ENCODE measurements at regions not wholly inside any gene's neighbourhood (a gene's known extent, or its start where the extent isn't known, plus 50 kb on each side); places are given as distances from the start of the nearest gene placed in this dataset.

DNA sequence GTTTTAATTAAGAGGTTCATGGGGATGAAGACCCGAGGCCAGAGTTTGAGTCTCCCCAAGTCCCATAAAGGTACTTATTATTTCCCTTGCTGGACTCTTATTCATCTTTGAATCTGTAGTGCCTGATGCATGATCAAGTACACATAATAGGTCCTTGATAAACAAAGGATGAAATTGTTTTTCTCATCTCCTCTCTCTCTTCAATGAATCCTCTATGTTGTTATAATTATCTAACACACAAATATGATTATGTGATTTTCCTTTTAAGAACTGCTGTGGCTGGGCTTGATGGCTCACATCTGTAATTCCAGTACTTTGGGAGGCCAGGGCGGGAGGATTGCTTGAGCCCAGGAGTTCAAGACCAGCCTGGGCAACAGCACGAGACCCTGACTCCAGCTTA is 117.7 kb downstream of the BAMBI start:
- Histone ChIP-seq H3K9ac (ENCODE audit: control insufficient read depth, extremely low read depth, insufficient read depth, low read length) (no peak overlapping the region), H3K27me3 (ENCODE audit: control insufficient read depth, extremely low read depth, insufficient read depth, low read length) (peaks cover 3% of the 10 kb centered on the region), H3K4me2 (ENCODE audit: control insufficient read depth, extremely low read depth, insufficient read depth, low read depth, low read length) (no peak overlapping the region), H3K4me3 (ENCODE audit: control insufficient read depth in 2 of 3, extremely low read depth in 1 of 3, insufficient read depth in 2 of 3, low read depth in 1 of 3, low read length in 3 of 3) (no peak overlapping the region), H3K79me2 (ENCODE audit: control insufficient read depth, insufficient read depth, low read length) (no peaks in the 10 kb centered on the region), H3K9me3 (ENCODE audit: control insufficient read depth, low read depth, low read length) (no peaks in the 10 kb centered on the region), H3K4me1 (ENCODE audit: control insufficient read depth, extremely low read depth, insufficient read depth, low read length) (no peaks in the 10 kb centered on the region), H3K9me1 (ENCODE audit: control insufficient read depth, extremely low read depth, insufficient read depth, low read length) (no peaks in the 10 kb centered on the region), H3K36me3 (ENCODE audit: control insufficient read depth in 2 of 2, extremely low read depth in 1 of 2, insufficient read depth in 2 of 2, low read length in 2 of 2) (no peaks in the 10 kb centered on the region), H2AFZ (ENCODE audit: control insufficient read depth, low read length) (no peak overlapping the region), H4K20me1 (ENCODE audit: control insufficient read depth, extremely low read depth, insufficient read depth, low read length) (no peaks in the 10 kb centered on the region), H3K27ac (ENCODE audit: control insufficient read depth, insufficient read depth, low read length) (no peak overlapping the region)
- TF ChIP-seq EZH2 (IDR thresholded peaks at IDR 0.05; ENCODE audit: low read length), result no peak
- TF ChIP-seq, protein P1, sequence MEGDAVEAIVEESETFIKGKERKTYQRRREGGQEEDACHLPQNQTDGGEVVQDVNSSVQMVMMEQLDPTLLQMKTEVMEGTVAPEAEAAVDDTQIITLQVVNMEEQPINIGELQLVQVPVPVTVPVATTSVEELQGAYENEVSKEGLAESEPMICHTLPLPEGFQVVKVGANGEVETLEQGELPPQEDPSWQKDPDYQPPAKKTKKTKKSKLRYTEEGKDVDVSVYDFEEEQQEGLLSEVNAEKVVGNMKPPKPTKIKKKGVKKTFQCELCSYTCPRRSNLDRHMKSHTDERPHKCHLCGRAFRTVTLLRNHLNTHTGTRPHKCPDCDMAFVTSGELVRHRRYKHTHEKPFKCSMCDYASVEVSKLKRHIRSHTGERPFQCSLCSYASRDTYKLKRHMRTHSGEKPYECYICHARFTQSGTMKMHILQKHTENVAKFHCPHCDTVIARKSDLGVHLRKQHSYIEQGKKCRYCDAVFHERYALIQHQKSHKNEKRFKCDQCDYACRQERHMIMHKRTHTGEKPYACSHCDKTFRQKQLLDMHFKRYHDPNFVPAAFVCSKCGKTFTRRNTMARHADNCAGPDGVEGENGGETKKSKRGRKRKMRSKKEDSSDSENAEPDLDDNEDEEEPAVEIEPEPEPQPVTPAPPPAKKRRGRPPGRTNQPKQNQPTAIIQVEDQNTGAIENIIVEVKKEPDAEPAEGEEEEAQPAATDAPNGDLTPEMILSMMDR (optimal IDR thresholded peaks at IDR 0.05 in 1 of 3, IDR thresholded peaks at IDR 0.05 in 1 of 3, conservative IDR thresholded peaks at IDR 0.05 in 1 of 3; ENCODE audit: extremely low read depth in 1 of 3, insufficient read depth in 2 of 3, low read length in 3 of 3), result no peak
- dilution Hi-C loops (cut with MboI; ENCODE audit: extremely low pct_ligation_motif_present, low sequenced_read_pairs), result no loop called here
- FAIRE-seq (no peak), DNase-seq (ENCODE audit: low read depth, low spot score) (no peak)

DNA sequence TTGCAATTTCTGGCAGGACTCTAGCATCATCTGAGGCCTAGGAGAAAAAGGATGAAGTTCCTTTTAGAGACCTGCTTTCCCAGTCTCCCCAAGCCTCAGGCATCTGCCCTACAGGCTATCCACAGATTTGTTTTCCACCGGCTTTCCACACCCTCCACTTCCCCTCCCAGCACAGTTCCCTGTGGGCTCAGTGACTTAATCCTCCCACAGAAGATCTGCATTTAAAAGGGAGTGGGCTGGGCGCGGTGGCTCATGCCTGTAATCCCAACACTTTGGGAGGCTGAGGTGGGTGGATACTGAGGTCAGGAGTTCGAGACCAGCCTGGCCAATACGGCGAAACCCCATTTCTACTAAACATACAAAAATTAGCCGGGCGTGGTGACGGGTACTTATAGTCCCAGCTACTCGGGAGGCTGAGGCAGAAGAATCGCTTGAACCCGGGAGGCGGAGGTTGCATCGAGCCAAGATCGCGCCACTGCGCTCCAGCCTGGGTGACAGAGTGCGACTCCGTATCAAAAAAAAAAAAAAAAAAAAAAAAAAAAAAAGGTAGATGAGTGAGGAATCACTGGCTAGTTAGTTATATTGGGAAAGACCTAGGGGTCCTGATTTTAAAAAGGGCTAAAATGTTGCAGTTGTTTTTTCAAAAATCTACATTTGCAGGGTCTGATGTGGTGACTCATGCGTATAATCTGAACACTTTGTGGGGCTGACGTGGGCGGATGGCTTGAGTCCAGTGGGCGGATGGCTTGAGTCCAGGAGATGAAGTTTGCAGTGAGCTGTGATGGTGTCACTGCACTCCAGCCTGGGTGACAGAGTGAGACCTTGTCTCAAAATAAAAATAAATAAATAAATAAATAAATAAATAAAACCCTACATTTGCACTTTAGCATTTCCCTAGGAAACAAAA is 119.5 kb downstream of the BAMBI start:
- no peak for TF ChIP-seq EZH2 (IDR thresholded peaks at IDR 0.05; ENCODE audit: low read length)
- TF ChIP-seq, protein P1 (optimal IDR thresholded peaks at IDR 0.05 in 1 of 3, IDR thresholded peaks at IDR 0.05 in 1 of 3, conservative IDR thresholded peaks at IDR 0.05 in 1 of 3; ENCODE audit: extremely low read depth in 1 of 3, insufficient read depth in 2 of 3, low read length in 3 of 3), result no peak
- no peak overlapping the region for H3K4me2 ChIP-seq (ENCODE audit: control insufficient read depth, extremely low read depth, insufficient read depth, low read depth, low read length)
- H3K9me3 ChIP-seq (ENCODE audit: control insufficient read depth, low read depth, low read length), result no peaks in the 10 kb centered on the region
- DNase-seq (ENCODE audit: low read depth, low spot score) (no peak), FAIRE-seq (no peak)
- no peak overlapping the region for H3K9ac ChIP-seq (ENCODE audit: control insufficient read depth, extremely low read depth, insufficient read depth, low read length)
- no peaks in the 10 kb centered on the region for H4K20me1 ChIP-seq (ENCODE audit: control insufficient read depth, extremely low read depth, insufficient read depth, low read length)
- H3K4me1 ChIP-seq (ENCODE audit: control insufficient read depth, extremely low read depth, insufficient read depth, low read length), result no peaks in the 10 kb centered on the region
- H3K27me3 ChIP-seq (ENCODE audit: control insufficient read depth, extremely low read depth, insufficient read depth, low read length), result peaks cover 4% of the 10 kb centered on the region
- H3K36me3 ChIP-seq (ENCODE audit: control insufficient read depth in 2 of 2, extremely low read depth in 1 of 2, insufficient read depth in 2 of 2, low read length in 2 of 2), result no peaks in the 10 kb centered on the region
- H3K79me2 ChIP-seq (ENCODE audit: control insufficient read depth, insufficient read depth, low read length), result no peaks in the 10 kb centered on the region
- no peak overlapping the region for H2AFZ ChIP-seq (ENCODE audit: control insufficient read depth, low read length)
- dilution Hi-C loops (cut with MboI; ENCODE audit: extremely low pct_ligation_motif_present, low sequenced_read_pairs), result no loop called here
- H3K9me1 ChIP-seq (ENCODE audit: control insufficient read depth, extremely low read depth, insufficient read depth, low read length), result no peaks in the 10 kb centered on the region
- H3K27ac ChIP-seq (ENCODE audit: control insufficient read depth, insufficient read depth, low read length), result no peak overlapping the region
- no peak overlapping the region for H3K4me3 ChIP-seq (ENCODE audit: control insufficient read depth in 2 of 3, extremely low read depth in 1 of 3, insufficient read depth in 2 of 3, low read depth in 1 of 3, low read length in 3 of 3)
